HepG2 (cell line): ENCODE measurements at regions not wholly inside any gene's neighbourhood (a gene's known extent, or its start where the extent isn't known, plus 50 kb on each side); places are given as distances from the start of the nearest gene placed in this dataset.

Experiments
- ATAC-seq: fragments of 200-7000 bp; cut with Tn5 transposase; 3 replicates; pipeline ENCODE4 v1.9.1; 2020; ENCODE audit warnings: mild to moderate bottlenecking, moderate library complexity
- BruUV-seq: library from RNA; stranded (reverse); fragments of 400-500 nt; replicated peaks from 2 replicates; lab custom pipeline; 2021; lab: Mats Ljungman, UMichigan
- CTCF ChIA-PET: fragments of 300-600 bp; formaldehyde crosslinking; extraction: SDS; loops from one replicate; lab custom pipeline; 2021; ENCODE audit warnings: low total read pairs, inconsistent platforms, low intra/inter-chr PET ratio; lab: Yijun Ruan, JAX
- POLR2A ChIA-PET: fragments of 350-600 bp; sonication (Branson Sonifier 250); formaldehyde crosslinking; loops from one replicate; lab custom pipeline; 2020; ENCODE audit warnings: antibody characterized with exemption, inconsistent platforms; lab: Yijun Ruan, JAX
- DNase-seq: peaks from one replicate; pipeline ENCODE4 v3.0.0-alpha.2; 2015; ENCODE audit warnings: low spot score
- FAIRE-seq: peaks from 3 replicates; lab custom pipeline; 2011; peaks lifted over from hg19 to GRCh38; lab: Jason Lieb, UNC
- H2AFZ ChIP-seq: one replicate; pipeline ENCODE4 v1.6.1; 2011; ENCODE audit warnings: low read length, inconsistent platforms
- H3K27ac ChIP-seq: fragments of 300-600 bp; 3 replicates; pipeline ENCODE4 v1.8.0; 2011; ENCODE audit warnings: mixed run types, mild to moderate bottlenecking, mixed read lengths, low read length, inconsistent platforms; ENCODE audit not compliant: insufficient read depth; ENCODE audit errors: extremely low read length
- H3K27me3 ChIP-seq, 2 experiments: fragments of 200-600 bp in 1 of 2; 2 replicates in 1 of 2; 3 replicates in 1 of 2; pipeline versions ENCODE4 v1.6.0 to v1.8.0; 2011; ENCODE audit warnings: low read length in 2 of 2, mild to moderate bottlenecking in 2 of 2, moderate library complexity in 2 of 2, inconsistent platforms in 1 of 2; ENCODE audit not compliant: insufficient read depth in 2 of 2, control insufficient read depth in 1 of 2
- H3K36me3 ChIP-seq, 2 experiments: fragments of 200-600 bp in 1 of 2; replicated peaks in 1 of 2; 2 replicates in 1 of 2; 3 replicates in 1 of 2; pipeline versions ENCODE4 v1.5.1 to v1.8.0; 2011; ENCODE audit warnings: low read length in 2 of 2, inconsistent platforms in 1 of 2; ENCODE audit not compliant: insufficient read depth in 2 of 2, control insufficient read depth in 1 of 2
- H3K4me1 ChIP-seq: 2 replicates; pipeline ENCODE4 v1.5.1; 2012; ENCODE audit warnings: low read length, inconsistent platforms; ENCODE audit not compliant: insufficient read depth
- H3K4me2 ChIP-seq: 2 replicates; pipeline ENCODE4 v1.6.0; 2011; ENCODE audit warnings: low read depth, low read length, inconsistent platforms
- H3K4me3 ChIP-seq, 3 experiments: fragments of 200-600 bp in 1 of 3; sonication (generic), shearing (Covaris generic) in 1 of 3; replicated peaks in 1 of 3; 2 replicates each; pipeline ENCODE4 v1.5.1; 2011 to 2016; ENCODE audit warnings: low read length in 3 of 3, inconsistent platforms in 2 of 3, low read depth in 2 of 3, mild to moderate bottlenecking in 2 of 3, control low read depth in 1 of 3, mixed read lengths in 1 of 3; ENCODE audit not compliant: insufficient read depth in 1 of 3
- H3K79me2 ChIP-seq: one replicate; pipeline ENCODE4 v1.6.1; 2011; ENCODE audit warnings: low read length, inconsistent platforms; ENCODE audit not compliant: insufficient read depth
- H3K9ac ChIP-seq: 2 replicates; pipeline ENCODE4 v1.6.0; 2011; ENCODE audit warnings: mild to moderate bottlenecking, low read depth, low read length, inconsistent platforms; ENCODE audit not compliant: insufficient read depth
- H3K9me3 ChIP-seq: 2 replicates; pipeline ENCODE4 v1.5.1; 2012; ENCODE audit warnings: mild to moderate bottlenecking, low read length
- H4K20me1 ChIP-seq: 2 replicates; pipeline ENCODE4 v1.6.0; 2011; ENCODE audit warnings: inconsistent platforms, mild to moderate bottlenecking, low read length, moderate library complexity; ENCODE audit not compliant: insufficient read depth
- CREM ChIP-seq, 2 experiments: sonication (generic) in 1 of 2; formaldehyde crosslinking in 1 of 2; IDR thresholded peaks; 2 replicates each; pipeline versions ENCODE4 v1.4.0 to v1.6.1; 2016 to 2020; ENCODE audit warnings: antibody characterized with exemption in 1 of 2, mild to moderate bottlenecking in 1 of 2, missing genetic modification reagents in 1 of 2
- GATAD2A ChIP-seq: IDR thresholded peaks from 2 replicates; pipeline ENCODE4 v1.6.1; 2016
- GMEB2 ChIP-seq: IDR thresholded peaks from 2 replicates; pipeline ENCODE4 v1.6.1; 2016; ENCODE audit warnings: missing biosample characterization, missing genetic modification reagents, low read depth
- HMG20A ChIP-seq: IDR thresholded peaks from 2 replicates; pipeline ENCODE4 v1.6.1; 2016; ENCODE audit warnings: borderline replicate concordance
- PHF5A ChIP-seq: IDR thresholded peaks from one replicate; pipeline ENCODE4 v1.6.1; 2018; ENCODE audit warnings: low read depth, missing genetic modification reagents; ENCODE audit not compliant: unreplicated experiment
- ZNF343 ChIP-seq: sonication (generic); formaldehyde crosslinking; IDR thresholded peaks from 2 replicates; pipeline ENCODE4 v1.4.0; 2020; ENCODE audit warnings: mild to moderate bottlenecking, missing genetic modification reagents
- WGBS: methylation state at CpG from one replicate; pipeline ENCODE4 v1.1.6; 2017; ENCODE audit warnings: low lambda C conversion rate; 5-methylcytosine and 5-hydroxymethylcytosine counted together
- in situ Hi-C: cut with HindIII; loops from 2 replicates; pipeline ENCODE4 v1.10.0; 2017; ENCODE audit warnings: low pct_unique_long_range_greater_than_20kb; ENCODE audit not compliant: extremely low pct_ligation_motif_present
- intact Hi-C: fragments of 100-400 bp; cut with micrococcal nuclease; formaldehyde crosslinking; loops from one replicate; pipeline ENCODE4 v1.10.0; 2022; ENCODE audit not compliant: unreplicated experiment
- TF ChIP-seq, protein P1 (sequence below): sonication (generic); formaldehyde crosslinking; IDR thresholded peaks from 2 replicates; pipeline ENCODE4 v1.8.1; 2023; ENCODE audit warnings: mild to moderate bottlenecking, inconsistent platforms, moderate library complexity, missing genetic modification reagents, borderline replicate concordance

DNA sequence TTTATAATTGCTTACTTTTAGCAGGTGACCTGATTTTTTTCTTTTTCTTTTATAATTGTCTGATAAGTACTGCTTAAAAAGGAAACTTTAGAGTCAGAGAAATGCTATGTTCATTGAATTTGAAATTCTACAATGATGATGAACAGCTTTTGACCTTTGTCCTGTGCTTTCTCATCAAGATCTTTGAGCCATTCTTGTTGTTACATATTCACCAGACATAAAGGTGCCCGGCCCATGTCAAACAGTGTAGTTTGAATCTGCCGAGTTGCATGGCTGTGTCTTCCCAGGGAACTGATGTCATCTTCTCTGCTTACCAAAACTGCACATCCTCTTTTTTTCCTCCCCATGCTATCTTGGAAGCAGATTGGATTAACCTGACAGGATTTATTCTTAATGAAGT, 163.6 kb downstream of the LRRC70 start (continued):
- no peak for TF ChIP-seq GMEB2 (CRISPR knock-in tag)
- TF ChIP-seq HMG20A (CRISPR knock-in tag) = peak; percentile 35; the same call in 1 of the 2 replicates

DNA sequence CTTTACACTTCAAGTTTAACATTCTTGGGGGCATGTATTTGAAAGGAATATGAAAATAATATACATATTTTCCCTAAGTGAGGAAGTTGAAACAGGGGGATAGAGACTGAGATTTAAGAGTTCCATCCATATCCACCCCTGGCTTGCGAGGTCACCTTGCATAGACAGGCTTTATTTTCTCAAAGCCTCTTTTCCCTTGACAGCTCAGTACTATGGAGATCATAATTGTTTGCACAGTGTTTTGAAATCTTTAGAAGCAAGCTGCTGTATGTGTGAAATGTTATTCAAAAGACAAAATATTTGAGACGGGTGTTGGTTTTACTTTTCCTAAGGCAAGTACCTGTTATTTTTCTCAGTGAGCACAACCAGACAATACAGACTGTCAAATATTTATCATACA, 163.1 kb downstream of the LRRC70 start:
- Histone ChIP-seq H3K36me3 (no peaks in the 10 kb centered on the region), H3K4me1 (peaks cover 34% of the 10 kb centered on the region), H3K4me3 (no peak overlapping the region; a peak in 1 of 6 replicates), H2AFZ (no peak overlapping the region), H3K79me2 (no peaks in the 10 kb centered on the region), H3K4me2 (peak overlapping the region; percentile 30), H3K27me3 (no peaks in the 10 kb centered on the region), H3K27ac (no peak overlapping the region), H3K9me3 (no peaks in the 10 kb centered on the region), H3K9ac (no peak overlapping the region), H4K20me1 (no peaks in the 10 kb centered on the region)
- intact Hi-C loops = no loop called here
- DNase-seq (peak; percentile 12), ATAC-seq (peak; percentile 83), FAIRE-seq (peak; percentile 23)
- in situ Hi-C loops = no loop called here
- ChIA-PET POLR2A (no interaction called here), CTCF (no interaction called here)
- 2% methylated on average over 2 of the region's 2 CpGs for WGBS
- BruUV-seq = no TSS peak
- TF ChIP-seq PHF5A (CRISPR knock-in tag) = no peak
- TF ChIP-seq, protein P1, sequence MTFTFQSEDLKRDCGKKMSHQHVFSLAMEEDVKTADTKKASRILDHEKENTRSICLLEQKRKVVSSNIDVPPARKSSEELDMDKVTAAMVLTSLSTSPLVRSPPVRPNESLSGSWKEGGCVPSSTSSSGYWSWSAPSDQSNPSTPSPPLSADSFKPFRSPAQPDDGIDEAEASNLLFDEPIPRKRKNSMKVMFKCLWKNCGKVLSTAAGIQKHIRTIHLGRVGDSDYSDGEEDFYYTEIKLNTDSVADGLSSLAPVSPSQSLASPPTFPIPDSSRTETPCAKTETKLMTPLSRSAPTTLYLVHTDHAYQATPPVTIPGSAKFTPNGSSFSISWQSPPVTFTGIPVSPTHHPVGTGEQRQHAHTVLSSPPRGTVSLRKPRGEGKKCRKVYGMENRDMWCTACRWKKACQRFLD (CRISPR knock-in tag) = no peak
- TF ChIP-seq CREM (IDR thresholded peaks at IDR 0.05) = no peak; the same call in 1 of the 2 replicates
- TF ChIP-seq CREM (CRISPR knock-in tag; IDR thresholded peaks at IDR 0.05) = no peak
- TF ChIP-seq ZNF343 = no peak
- 0 out of 2 replicates have a peak, but pooled peaks have one; percentile 4 for TF ChIP-seq GATAD2A
